Esophagus squamous epithelium (tissue), 4 donors: ENCODE measurements at regions not wholly inside any gene's neighbourhood (a gene's known extent, or its start where the extent isn't known, plus 50 kb on each side); places are given as distances from the start of the nearest gene placed in this dataset.

Experiments used
- POLR2A ChIP-seq, 4 donors: fragments of 450-650 bp; IDR thresholded peaks; one replicate each; pipeline ENCODE4 v1.6.1; 2017; ENCODE audit warnings: antibody characterized with exemption in 4 of 4, mild to moderate bottlenecking in 4 of 4, moderate library complexity in 3 of 4
- TF ChIP-seq, protein P1 (sequence below), 6 experiments: fragments of 450-650 bp in 4 of 6; fragments of 200-600 bp in 2 of 6; sonication (generic) in 2 of 6; IDR thresholded peaks; one replicate each; pipeline ENCODE4 v1.5.1; 2016 to 2019; ENCODE audit warnings: antibody characterized with exemption in 6 of 6, mild to moderate bottlenecking in 4 of 6, moderate library complexity in 4 of 6

DNA sequence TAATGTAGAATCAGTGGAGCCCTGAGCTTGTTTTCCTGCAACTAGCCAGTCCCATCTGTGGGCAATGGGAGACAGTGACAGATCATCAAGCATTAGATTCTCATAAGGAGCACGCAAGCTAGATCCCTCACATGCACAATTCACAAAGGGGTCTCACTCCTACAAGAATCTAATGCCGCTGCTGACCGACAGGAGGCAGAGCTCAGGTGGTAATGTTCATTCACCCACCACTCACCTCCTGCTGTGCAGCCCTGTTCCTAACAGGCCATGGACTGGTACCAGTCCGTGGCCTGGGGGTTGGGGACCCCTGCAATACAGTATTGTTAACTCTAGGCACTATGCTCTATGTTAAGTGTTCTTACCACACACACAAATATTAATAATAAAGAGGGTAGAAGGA, 362.8 kb downstream of the RBM26 start:
- TF ChIP-seq POLR2A (IDR thresholded peaks at IDR 0.05): no peak
- TF ChIP-seq, protein P1, sequence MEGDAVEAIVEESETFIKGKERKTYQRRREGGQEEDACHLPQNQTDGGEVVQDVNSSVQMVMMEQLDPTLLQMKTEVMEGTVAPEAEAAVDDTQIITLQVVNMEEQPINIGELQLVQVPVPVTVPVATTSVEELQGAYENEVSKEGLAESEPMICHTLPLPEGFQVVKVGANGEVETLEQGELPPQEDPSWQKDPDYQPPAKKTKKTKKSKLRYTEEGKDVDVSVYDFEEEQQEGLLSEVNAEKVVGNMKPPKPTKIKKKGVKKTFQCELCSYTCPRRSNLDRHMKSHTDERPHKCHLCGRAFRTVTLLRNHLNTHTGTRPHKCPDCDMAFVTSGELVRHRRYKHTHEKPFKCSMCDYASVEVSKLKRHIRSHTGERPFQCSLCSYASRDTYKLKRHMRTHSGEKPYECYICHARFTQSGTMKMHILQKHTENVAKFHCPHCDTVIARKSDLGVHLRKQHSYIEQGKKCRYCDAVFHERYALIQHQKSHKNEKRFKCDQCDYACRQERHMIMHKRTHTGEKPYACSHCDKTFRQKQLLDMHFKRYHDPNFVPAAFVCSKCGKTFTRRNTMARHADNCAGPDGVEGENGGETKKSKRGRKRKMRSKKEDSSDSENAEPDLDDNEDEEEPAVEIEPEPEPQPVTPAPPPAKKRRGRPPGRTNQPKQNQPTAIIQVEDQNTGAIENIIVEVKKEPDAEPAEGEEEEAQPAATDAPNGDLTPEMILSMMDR (IDR thresholded peaks at IDR 0.05): no peak
